Neural cell (in vitro differentiated cells): ENCODE measurements at regions not wholly inside any gene's neighbourhood (a gene's known extent, or its start where the extent isn't known, plus 50 kb on each side); places are given as distances from the start of the nearest gene placed in this dataset.

Source experiments
- CTCF ChIP-seq: fragments of 450-650 bp; IDR thresholded peaks from 2 replicates; pipeline ENCODE4 v1.5.1; 2014; ENCODE audit warnings: antibody characterized with exemption, mild to moderate bottlenecking, moderate library complexity; ENCODE audit not compliant: poor library complexity, severe bottlenecking
- EP300 ChIP-seq: fragments of 450-650 bp; conservative IDR thresholded peaks from 2 replicates; pipeline ENCODE4 v1.6.1; 2014; ENCODE audit warnings: antibody characterized with exemption, mild to moderate bottlenecking, moderate library complexity; ENCODE audit not compliant: poor library complexity, severe bottlenecking
- EZH2 ChIP-seq: fragments of 200-600, 300-800 bp; shearing (Covaris generic), sonication (generic); IDR thresholded peaks from 2 replicates; pipeline ENCODE4 v1.6.1; 2014; ENCODE audit warnings: antibody characterized with exemption, low read length, borderline replicate concordance, mild to moderate bottlenecking; ENCODE audit not compliant: insufficient read depth, poor library complexity, severe bottlenecking
- MXI1 ChIP-seq: fragments of 450-650 bp; conservative IDR thresholded peaks from 2 replicates; pipeline ENCODE4 v1.6.1; 2014; ENCODE audit warnings: antibody characterized with exemption, mild to moderate bottlenecking; ENCODE audit not compliant: poor library complexity, severe bottlenecking
- POLR2AphosphoS5 ChIP-seq: IDR thresholded peaks from 2 replicates; pipeline ENCODE4 v1.6.1; 2012
- SMC3 ChIP-seq: fragments of 450-650 bp; conservative IDR thresholded peaks from 2 replicates; pipeline ENCODE4 v1.6.1; 2014; ENCODE audit warnings: antibody characterized with exemption, mild to moderate bottlenecking, moderate library complexity; ENCODE audit not compliant: poor library complexity
- TAF1 ChIP-seq: IDR thresholded peaks from 2 replicates; pipeline ENCODE4 v1.6.1; 2012; ENCODE audit warnings: low read depth

GRCh38 chr7:52838981-52839411 lies 196.4 kb upstream of the POM121L12 start:
- TF ChIP-seq CTCF: no peak
- no peak for TF ChIP-seq EZH2
- no peak for TF ChIP-seq MXI1
- no peak for TF ChIP-seq TAF1
- TF ChIP-seq POLR2AphosphoS5: no peak
- TF ChIP-seq EP300: no peak
- TF ChIP-seq SMC3: no peak
